HG03442 (cell line): ENCODE measurements at regions not wholly inside any gene's neighbourhood (a gene's known extent, or its start where the extent isn't known, plus 50 kb on each side); places are given as distances from the start of the nearest gene placed in this dataset.
"Not testable (repeated sequence)": the region's sequence is repeated elsewhere in the genome, so short reads cannot be mapped to it uniquely, and the experiment has no call there.

Source experiments
- ATAC-seq: cut with Tn5 transposase; IDR thresholded peaks from one replicate; pipeline ENCODE4 v1.9.1; 2021; ENCODE audit warnings: mild to moderate bottlenecking, moderate library complexity; ENCODE audit not compliant: unreplicated experiment

DNA sequence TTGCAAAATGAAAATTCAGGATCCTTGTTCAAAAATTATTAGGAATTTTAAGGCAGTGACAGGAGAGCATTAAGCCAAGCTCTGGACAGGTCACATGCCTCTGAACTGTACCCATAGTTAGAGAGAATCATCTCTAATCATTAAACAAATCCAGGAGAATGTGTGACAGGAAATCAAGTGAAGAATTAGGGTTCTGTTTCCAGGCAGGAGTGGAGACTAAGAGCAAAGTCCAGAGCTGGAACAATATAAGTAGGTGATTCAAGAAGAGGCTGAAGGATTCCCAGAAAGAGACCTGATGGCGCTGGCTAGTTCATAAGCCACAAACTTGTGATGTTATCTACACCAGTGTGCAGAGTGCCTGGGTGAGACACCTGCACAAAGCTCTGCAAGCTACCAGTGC lies 104.6 kb upstream of the PRKG2 start:
- ATAC-seq = no peak

DNA sequence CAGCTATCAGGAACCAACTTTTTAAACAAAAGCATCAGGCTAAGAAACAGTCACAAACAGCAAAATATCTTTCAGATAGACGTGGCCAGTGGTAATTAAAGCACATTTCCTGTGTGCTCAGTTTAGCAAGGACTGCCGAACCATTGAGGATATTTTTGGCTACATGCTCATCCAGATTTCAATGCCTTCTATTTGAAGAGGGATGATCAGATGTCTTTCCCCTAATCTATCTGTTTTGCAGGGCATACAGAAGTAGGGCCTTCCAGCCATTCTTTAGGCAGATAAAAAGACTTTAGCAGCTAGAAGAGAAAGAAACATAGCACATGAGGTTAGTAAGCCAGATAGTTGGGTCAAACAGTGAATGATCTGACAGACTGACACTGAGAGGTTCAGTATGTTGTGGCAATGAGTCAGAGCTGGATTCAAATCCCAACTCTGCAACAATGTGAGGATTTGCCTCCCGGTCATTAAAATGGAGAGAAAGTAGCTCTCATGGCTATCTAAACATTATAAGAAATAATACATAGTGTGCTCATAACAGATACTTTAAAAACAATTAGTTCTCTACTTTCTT lies 100.0 kb upstream of the PRKG2 start:
- ATAC-seq = no peak

DNA sequence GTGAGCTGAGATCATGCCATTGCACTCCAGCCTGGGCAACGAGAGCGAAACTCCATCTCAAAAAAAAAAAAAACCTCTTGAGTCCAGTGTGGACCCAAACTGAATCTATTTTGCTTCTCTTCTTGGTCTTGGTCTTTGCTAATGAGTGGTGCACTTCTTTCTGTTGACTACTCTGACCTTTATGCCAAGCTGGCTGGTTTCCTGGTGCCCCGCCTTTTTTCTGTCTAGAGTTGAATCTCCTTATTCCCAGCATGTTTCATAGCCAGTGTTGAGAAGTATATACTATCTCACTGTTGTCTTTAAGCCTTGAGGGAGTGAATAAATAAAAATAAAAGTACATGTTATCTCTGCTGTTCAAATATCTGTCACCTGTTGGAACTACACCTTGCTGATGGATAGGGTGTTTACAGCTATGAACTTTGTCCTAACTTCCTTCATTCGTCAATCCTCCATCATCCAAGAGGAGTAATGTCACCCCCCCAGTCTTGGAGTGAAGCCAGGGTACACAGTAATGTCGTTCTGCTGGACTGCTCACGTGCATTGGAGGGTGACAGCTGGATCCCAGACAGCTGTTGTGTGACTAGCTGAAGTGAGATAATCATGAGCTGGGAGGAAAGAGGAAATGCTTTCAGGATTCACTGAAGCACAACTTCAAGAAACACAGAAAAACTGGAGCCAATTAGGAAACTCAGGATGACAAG lies 99.3 kb upstream of the PRKG2 start:
- ATAC-seq = no peak

DNA sequence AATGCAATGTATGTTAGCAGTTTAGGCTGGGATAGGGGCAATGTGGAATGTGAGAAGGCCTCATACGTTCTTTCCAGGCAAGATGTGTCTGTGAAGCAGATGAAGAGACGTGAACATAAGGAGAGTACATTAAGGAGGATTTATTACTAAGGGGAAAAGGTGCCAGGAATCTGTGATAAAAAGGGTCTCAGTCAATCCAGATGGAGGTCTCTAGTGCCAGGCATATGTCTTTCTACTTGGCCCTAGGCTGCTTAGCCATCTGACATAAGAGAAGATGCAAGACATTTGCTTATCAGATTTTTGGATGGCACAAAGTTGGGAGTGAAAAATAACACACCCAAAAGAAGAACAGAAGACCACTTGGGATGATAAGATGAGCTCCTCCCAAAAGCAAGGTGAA lies 93.0 kb upstream of the PRKG2 start:
- no peak for ATAC-seq

DNA sequence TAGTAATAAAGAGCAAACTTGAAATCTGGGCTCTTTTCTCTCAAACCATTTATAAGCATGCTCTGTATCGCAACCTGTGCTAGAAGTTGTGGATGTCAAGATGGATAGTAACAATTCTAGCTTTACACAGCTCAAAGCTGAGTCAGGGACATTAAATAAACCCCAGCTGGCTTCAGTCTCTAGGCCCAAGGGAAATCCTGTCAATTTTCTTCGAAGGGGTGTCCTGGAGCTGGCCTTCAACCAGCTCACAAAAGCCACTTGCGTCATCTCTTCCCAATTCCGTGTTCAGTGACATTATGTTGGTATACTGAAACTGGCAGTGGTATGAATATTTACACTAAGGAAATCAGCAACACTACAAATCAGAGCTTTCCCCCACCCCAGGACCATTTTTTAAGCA lies 89.8 kb upstream of the PRKG2 start:
- ATAC-seq = no peak

DNA sequence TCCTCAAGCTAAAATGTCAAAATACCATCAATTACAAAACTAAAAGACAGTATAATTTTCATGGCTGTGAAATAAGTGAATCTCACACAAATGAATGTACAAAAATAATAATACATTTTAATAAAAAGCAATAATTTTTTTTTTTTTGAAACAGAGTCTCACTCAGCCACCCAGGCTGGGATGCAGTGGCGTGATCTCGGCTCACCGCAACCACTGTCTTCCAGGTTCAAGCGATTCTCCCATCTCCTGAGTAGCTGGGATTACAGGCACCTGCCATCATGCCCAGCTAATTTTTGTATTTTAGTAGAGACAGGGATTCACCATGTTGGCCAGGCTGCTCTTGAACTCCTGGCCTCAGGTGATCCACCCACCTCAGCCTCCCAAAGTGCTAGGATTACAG lies 85.3 kb upstream of the PRKG2 start:
- not testable (repeated sequence) for ATAC-seq

DNA sequence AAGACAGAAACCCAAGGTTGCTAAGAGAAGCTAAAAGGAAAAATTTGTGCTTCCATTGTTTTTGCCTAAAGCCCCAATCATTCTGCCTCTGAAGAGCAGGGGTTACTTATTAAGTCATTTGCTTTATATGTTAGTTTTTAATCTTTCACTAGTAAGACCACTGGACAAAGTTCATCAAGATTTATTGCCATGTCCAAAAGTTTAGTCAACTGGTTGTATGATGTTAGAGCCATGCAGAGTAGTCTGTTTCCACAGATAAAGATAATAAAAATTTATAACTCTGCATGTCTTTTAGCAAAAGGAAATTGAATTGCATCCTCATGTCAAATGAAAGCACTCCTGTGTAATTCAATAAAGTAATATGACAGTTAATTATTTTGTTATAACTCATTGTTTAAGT lies 75.8 kb upstream of the PRKG2 start:
- ATAC-seq = no peak

DNA sequence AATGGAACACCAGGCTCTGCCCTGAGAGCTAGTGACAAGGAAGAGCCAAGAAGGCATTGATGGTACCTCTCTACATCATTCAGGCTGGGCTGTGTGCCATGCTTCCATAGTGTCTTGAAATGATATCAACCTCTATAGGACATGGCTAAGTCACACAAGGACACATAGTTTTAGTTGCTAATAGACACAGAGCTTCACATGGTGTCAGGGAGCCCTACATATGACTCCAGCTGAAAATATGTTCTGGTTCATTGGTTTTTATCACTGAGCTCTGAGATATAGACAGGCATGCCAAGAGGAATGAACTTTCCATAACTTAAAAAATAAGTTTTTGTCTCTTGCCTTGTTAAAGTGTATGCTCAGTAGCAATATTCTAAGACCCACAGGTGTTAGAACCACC lies 72.1 kb upstream of the PRKG2 start:
- ATAC-seq = no peak

DNA sequence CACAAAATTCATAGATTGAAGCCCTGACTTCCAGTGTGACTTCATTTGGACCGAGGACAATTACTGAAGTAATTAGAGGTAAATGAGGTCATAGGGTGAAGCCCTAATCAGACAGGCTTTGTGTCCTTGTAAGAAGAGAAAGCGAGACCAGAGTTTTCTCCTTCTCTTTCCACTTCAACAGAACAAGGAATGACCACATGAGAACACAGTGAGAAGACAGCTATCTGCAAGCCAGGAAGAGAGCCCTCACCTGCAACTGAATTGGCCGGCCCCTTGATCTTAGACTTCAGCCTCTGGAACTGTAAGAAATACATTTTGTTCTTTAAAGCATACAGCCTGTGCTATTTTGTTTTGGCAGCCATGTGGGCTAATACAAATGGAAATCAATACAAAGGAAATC lies 67.1 kb upstream of the PRKG2 start:
- no peak for ATAC-seq

DNA sequence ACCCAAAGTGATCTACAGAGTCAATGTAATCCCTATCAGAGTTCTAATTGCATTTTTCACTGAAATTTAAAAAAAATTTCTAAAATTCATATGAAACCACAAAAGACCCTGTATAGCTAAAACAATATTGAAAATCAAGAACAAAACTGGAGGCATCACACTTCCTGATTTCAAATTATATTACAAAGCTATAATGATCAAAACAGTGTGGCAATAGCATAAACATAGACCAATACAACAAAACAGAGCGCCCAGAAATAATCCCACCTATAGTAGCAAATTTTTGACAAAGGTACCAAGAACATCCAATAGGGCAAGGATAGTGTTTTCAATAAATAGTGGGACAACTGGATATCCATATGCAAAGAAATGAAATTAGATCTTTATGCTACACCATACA lies 59.4 kb upstream of the PRKG2 start:
- no peak for ATAC-seq

DNA sequence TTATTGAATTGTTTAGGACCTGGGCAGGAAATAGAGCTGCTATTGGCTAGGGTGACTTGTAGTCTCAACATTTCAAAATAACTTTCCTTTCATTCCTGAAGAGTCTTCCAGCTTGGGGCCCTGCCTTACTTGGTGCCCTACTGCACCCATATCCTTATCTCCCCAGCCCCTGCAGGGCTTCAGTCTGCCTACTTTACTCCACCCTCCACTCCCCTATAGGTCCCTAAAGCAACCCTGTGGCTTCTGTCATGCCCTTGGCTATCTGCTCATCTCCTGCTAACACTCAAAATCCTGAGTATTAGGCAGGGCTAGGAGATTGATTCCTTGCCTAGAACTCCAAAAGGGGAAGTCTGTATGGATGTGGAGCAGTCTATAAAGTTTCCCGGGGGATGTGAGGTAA lies 57.6 kb upstream of the PRKG2 start:
- ATAC-seq = no peak
